Thoracic aorta (tissue), 2 donors: ENCODE measurements at regions not wholly inside any gene's neighbourhood (a gene's known extent, or its start where the extent isn't known, plus 50 kb on each side); places are given as distances from the start of the nearest gene placed in this dataset.

ENCODE experiments used
- ATAC-seq: fragments of 150-250 bp; one replicate; pipeline ENCODE4 v1.8.0; 2017; ENCODE audit warnings: low read depth; ENCODE audit not compliant: insufficient number of reproducible peaks, low FRiP score
- DNase-seq: peaks from one replicate; pipeline ENCODE4 v3.0.0-alpha.2; 2020; ENCODE audit warnings: low spot score
- H3K27ac ChIP-seq, 2 donors: fragments of 200-600 bp; sonication (generic); 1 replicate in 1 of 2; 2 replicates in 1 of 2; pipeline ENCODE4 v1.5.1; 2016; ENCODE audit warnings: mild to moderate bottlenecking in 2 of 2, moderate library complexity in 2 of 2
- H3K27me3 ChIP-seq: fragments of 200-600 bp; sonication (generic); replicated peaks from 2 replicates; pipeline ENCODE4 v1.6.0; 2016; ENCODE audit warnings: mild to moderate bottlenecking; ENCODE audit not compliant: insufficient read depth
- H3K36me3 ChIP-seq: fragments of 200-600 bp; sonication (generic); one replicate; pipeline ENCODE4 v1.5.1; 2016
- H3K4me1 ChIP-seq, 2 donors: fragments of 200-600 bp; sonication (generic); 1 replicate in 1 of 2; 2 replicates in 1 of 2; pipeline versions ENCODE4 v1.5.1 to v1.6.0; 2016; ENCODE audit warnings: low read depth in 2 of 2, mild to moderate bottlenecking in 1 of 2; ENCODE audit not compliant: control insufficient read depth in 1 of 2
- H3K4me3 ChIP-seq: fragments of 200-600 bp; sonication (generic); 2 replicates; pipeline ENCODE4 v1.5.1; 2016; ENCODE audit warnings: mild to moderate bottlenecking
- H3K9me3 ChIP-seq: fragments of 200-600 bp; sonication (generic); 2 replicates; pipeline ENCODE4 v1.5.1; 2016
- CTCF ChIP-seq: fragments of 200-600 bp; sonication (generic); IDR thresholded peaks from one replicate; pipeline ENCODE4 v1.5.1; 2019; ENCODE audit warnings: antibody characterized with exemption

GRCh38 chr3:80275120-80275519 is 507.3 kb upstream of the ROBO1 start:
- no peak overlapping the region for H3K27ac ChIP-seq
- no peaks in the 10 kb centered on the region for H3K9me3 ChIP-seq
- no peaks in the 10 kb centered on the region for H3K4me1 ChIP-seq
- no peak for TF ChIP-seq CTCF
- no peak overlapping the region for H3K4me3 ChIP-seq
- H3K27me3 ChIP-seq: no peaks in the 10 kb centered on the region
- no peak for ATAC-seq
- DNase-seq: no peak
- no peaks in the 10 kb centered on the region for H3K36me3 ChIP-seq

- no peaks in the 10 kb centered on the region for H3K9me3 ChIP-seq
- H3K4me1 ChIP-seq: no peaks in the 10 kb centered on the region
- no peaks in the 10 kb centered on the region for H3K36me3 ChIP-seq
- DNase-seq (no peak), ATAC-seq (no peak)
- no peaks in the 10 kb centered on the region for H3K27me3 ChIP-seq
- no peak overlapping the region for H3K4me3 ChIP-seq
- no peak for TF ChIP-seq CTCF
- no peak overlapping the region for H3K27ac ChIP-seq
These were observed 495.5 kb upstream of the ROBO1 start for GRCh38 chr3:80263260-80263659.

GRCh38 chr3:80261082-80261481 is 493.3 kb upstream of the ROBO1 start:
- Histone ChIP-seq H3K27me3 (no peaks in the 10 kb centered on the region), H3K36me3 (no peaks in the 10 kb centered on the region), H3K9me3 (no peaks in the 10 kb centered on the region), H3K4me3 (no peak overlapping the region), H3K4me1 (no peaks in the 10 kb centered on the region), H3K27ac (no peak overlapping the region)
- ATAC-seq: no peak
- no peak for TF ChIP-seq CTCF
- no peak for DNase-seq

GRCh38 chr3:80259736-80260135 is 491.9 kb upstream of the ROBO1 start:
- Histone ChIP-seq H3K9me3 (no peaks in the 10 kb centered on the region), H3K4me1 (no peaks in the 10 kb centered on the region), H3K4me3 (no peak overlapping the region), H3K36me3 (no peaks in the 10 kb centered on the region), H3K27ac (no peak overlapping the region), H3K27me3 (no peaks in the 10 kb centered on the region)
- ATAC-seq (no peak), DNase-seq (no peak)
- no peak for TF ChIP-seq CTCF

- ATAC-seq (no peak), DNase-seq (no peak)
- TF ChIP-seq CTCF: no peak
- Histone ChIP-seq H3K27ac (no peak overlapping the region), H3K4me1 (no peaks in the 10 kb centered on the region), H3K27me3 (no peaks in the 10 kb centered on the region), H3K9me3 (no peaks in the 10 kb centered on the region), H3K4me3 (no peak overlapping the region), H3K36me3 (no peaks in the 10 kb centered on the region)
These were observed 484.3 kb upstream of the ROBO1 start for GRCh38 chr3:80252113-80252512.
